SU-DHL-6 (cell line): ENCODE measurements at regions not wholly inside any gene's neighbourhood (a gene's known extent, or its start where the extent isn't known, plus 50 kb on each side); places are given as distances from the start of the nearest gene placed in this dataset.

Experiments
- H2AFZ ChIP-seq: fragments of 200-600 bp; sonication (generic); 2 replicates; pipeline ENCODE4 v1.6.1; 2014; ENCODE audit warnings: low read depth, mild to moderate bottlenecking, moderate library complexity, mixed read lengths, antibody characterized with exemption, low read length; ENCODE audit not compliant: severe bottlenecking
- H3F3A ChIP-seq: fragments of 200-600 bp; shearing (Covaris generic); 2 replicates; pipeline ENCODE4 v1.6.0; 2016; ENCODE audit warnings: antibody characterized with exemption, mild to moderate bottlenecking; ENCODE audit not compliant: insufficient read depth
- H3K27ac ChIP-seq: fragments of 200-600 bp; sonication (generic); 2 replicates; pipeline ENCODE4 v1.5.1; 2016; ENCODE audit warnings: low read depth, mild to moderate bottlenecking, low read length, moderate library complexity, mixed read lengths
- H3K27me3 ChIP-seq: fragments of 200-600 bp; sonication (generic), shearing (Covaris generic); 2 replicates; pipeline ENCODE4 v1.6.0; 2014; ENCODE audit warnings: mild to moderate bottlenecking, low read length
- H3K36me3 ChIP-seq: fragments of 200-600 bp; sonication (generic); 2 replicates; pipeline ENCODE4 v1.6.1; 2014; ENCODE audit warnings: mild to moderate bottlenecking, low read length, mixed read lengths
- H3K4me2 ChIP-seq: fragments of 300-600, 200-600 bp; shearing (Covaris generic), sonication (generic); 2 replicates; pipeline ENCODE4 v1.6.0; 2014; ENCODE audit warnings: low read length, low read depth, mild to moderate bottlenecking; ENCODE audit not compliant: poor library complexity, severe bottlenecking
- H3K4me3 ChIP-seq: fragments of 200-600 bp; sonication (generic); 2 replicates; pipeline ENCODE4 v1.5.1; 2014; ENCODE audit warnings: antibody characterized with exemption, low read length, mild to moderate bottlenecking, mixed read lengths; ENCODE audit not compliant: insufficient read depth, poor library complexity, severe bottlenecking
- H3K79me2 ChIP-seq: fragments of 200-600 bp; sonication (generic); 2 replicates; pipeline ENCODE4 v1.6.1; 2014; ENCODE audit warnings: mild to moderate bottlenecking, low read length, moderate library complexity; ENCODE audit not compliant: insufficient read depth
- H3K9ac ChIP-seq: fragments of 200-600 bp; sonication (generic); 2 replicates; pipeline ENCODE4 v1.7.0; 2014; ENCODE audit warnings: mild to moderate bottlenecking, low read length
- H3K9me2 ChIP-seq: fragments of 200-600 bp; sonication (generic); replicated peaks from 2 replicates; pipeline ENCODE4 v1.6.1; 2014; ENCODE audit warnings: low read length; ENCODE audit not compliant: insufficient read depth
- H3K9me3 ChIP-seq: fragments of 200-600 bp; sonication (generic); 2 replicates; pipeline ENCODE4 v1.6.1; 2014; ENCODE audit warnings: low read length, mixed read lengths; ENCODE audit not compliant: insufficient read depth
- H4K20me1 ChIP-seq: fragments of 200-600 bp; sonication (generic); 2 replicates; pipeline ENCODE4 v1.6.1; 2014; ENCODE audit warnings: low read depth, mild to moderate bottlenecking, antibody characterized with exemption, low read length, moderate library complexity, mixed read lengths
- EZH2phosphoT487 ChIP-seq: fragments of 200-600 bp; sonication (generic), shearing (Covaris generic); conservative IDR thresholded peaks from 2 replicates; pipeline ENCODE4 v1.6.1; 2018; ENCODE audit warnings: mild to moderate bottlenecking, antibody characterized with exemption, low read length, moderate library complexity, mixed read lengths
- TF ChIP-seq, protein P1 (sequence below): fragments of 200-600 bp; sonication (generic); IDR thresholded peaks from one replicate; pipeline ENCODE4 v1.5.1; 2017; ENCODE audit warnings: antibody characterized with exemption, mild to moderate bottlenecking, low read length, moderate library complexity; ENCODE audit not compliant: insufficient read depth, poor library complexity, severe bottlenecking

DNA sequence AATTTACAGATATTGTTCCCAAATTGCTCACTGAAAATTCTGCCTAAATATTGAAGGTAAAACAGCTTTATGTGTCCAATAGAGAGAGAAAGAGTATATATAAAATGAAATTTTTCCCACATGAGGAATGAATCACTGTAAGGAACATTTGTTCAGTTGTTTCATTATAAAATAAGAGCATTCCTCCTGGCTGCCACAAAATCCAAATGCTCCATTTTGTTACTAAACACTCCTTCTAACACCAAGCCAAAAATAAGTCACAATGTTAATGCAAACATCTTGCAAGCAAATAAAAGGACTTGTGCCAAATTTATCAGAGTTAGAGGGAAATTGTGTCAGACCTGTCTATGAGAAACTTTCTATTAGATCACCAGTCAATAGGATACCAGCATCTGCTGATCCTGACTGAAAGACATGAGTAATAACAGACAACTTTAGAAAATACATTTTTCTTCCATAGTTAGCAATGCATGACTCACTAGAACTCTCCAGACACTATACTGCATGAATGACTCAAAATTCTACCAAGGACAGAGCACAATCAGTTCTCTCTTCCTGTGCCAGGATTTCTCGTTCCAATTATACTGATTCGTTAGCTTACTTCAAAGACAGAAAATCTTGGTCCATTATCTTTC is 83.5 kb upstream of the FNDC3A start:
- no peak overlapping the region for H3K27ac ChIP-seq
- H3K4me3 ChIP-seq, result no peak overlapping the region
- no peak overlapping the region for H3K4me2 ChIP-seq
- no peaks in the 10 kb centered on the region for H3K9me3 ChIP-seq
- TF ChIP-seq, protein P1, sequence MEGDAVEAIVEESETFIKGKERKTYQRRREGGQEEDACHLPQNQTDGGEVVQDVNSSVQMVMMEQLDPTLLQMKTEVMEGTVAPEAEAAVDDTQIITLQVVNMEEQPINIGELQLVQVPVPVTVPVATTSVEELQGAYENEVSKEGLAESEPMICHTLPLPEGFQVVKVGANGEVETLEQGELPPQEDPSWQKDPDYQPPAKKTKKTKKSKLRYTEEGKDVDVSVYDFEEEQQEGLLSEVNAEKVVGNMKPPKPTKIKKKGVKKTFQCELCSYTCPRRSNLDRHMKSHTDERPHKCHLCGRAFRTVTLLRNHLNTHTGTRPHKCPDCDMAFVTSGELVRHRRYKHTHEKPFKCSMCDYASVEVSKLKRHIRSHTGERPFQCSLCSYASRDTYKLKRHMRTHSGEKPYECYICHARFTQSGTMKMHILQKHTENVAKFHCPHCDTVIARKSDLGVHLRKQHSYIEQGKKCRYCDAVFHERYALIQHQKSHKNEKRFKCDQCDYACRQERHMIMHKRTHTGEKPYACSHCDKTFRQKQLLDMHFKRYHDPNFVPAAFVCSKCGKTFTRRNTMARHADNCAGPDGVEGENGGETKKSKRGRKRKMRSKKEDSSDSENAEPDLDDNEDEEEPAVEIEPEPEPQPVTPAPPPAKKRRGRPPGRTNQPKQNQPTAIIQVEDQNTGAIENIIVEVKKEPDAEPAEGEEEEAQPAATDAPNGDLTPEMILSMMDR, result no peak
- TF ChIP-seq EZH2phosphoT487, result no peak
- H3K79me2 ChIP-seq, result no peaks in the 10 kb centered on the region
- no peaks in the 10 kb centered on the region for H3K36me3 ChIP-seq
- H4K20me1 ChIP-seq, result no peaks in the 10 kb centered on the region
- H3K27me3 ChIP-seq, result no peaks in the 10 kb centered on the region
- H2AFZ ChIP-seq, result no peak overlapping the region
- no peaks in the 10 kb centered on the region for H3F3A ChIP-seq
- no peak overlapping the region for H3K9ac ChIP-seq
- H3K9me2 ChIP-seq, result no peaks in the 10 kb centered on the region

DNA sequence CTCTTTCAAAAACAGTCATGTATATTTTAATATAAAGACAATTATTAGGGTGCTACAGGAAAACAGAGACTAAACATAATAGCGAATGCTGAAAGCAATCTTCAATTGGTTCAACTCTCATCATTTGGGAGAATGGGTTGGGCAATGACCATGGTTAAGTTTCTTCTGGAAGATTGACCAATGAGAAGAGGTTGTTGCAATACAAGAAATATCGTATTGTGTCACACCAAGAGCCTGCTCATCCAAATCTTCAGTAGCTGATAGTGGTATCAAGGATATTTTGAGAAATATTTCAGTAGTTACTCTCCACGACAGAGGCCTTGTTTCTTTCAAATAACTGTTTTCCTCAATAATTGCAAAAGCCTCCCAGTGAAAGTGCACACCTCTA is 83.0 kb upstream of the FNDC3A start:
- H3F3A ChIP-seq, result no peaks in the 10 kb centered on the region
- no peaks in the 10 kb centered on the region for H3K79me2 ChIP-seq
- H3K9me2 ChIP-seq, result no peaks in the 10 kb centered on the region
- no peak overlapping the region for H3K4me2 ChIP-seq
- no peak overlapping the region for H3K9ac ChIP-seq
- H3K4me3 ChIP-seq, result no peak overlapping the region
- H3K9me3 ChIP-seq, result no peaks in the 10 kb centered on the region
- no peak overlapping the region for H3K27ac ChIP-seq
- TF ChIP-seq, protein P1, result no peak
- no peak for TF ChIP-seq EZH2phosphoT487
- no peaks in the 10 kb centered on the region for H3K27me3 ChIP-seq
- H3K36me3 ChIP-seq, result no peaks in the 10 kb centered on the region
- H2AFZ ChIP-seq, result no peak overlapping the region
- H4K20me1 ChIP-seq, result no peaks in the 10 kb centered on the region

DNA sequence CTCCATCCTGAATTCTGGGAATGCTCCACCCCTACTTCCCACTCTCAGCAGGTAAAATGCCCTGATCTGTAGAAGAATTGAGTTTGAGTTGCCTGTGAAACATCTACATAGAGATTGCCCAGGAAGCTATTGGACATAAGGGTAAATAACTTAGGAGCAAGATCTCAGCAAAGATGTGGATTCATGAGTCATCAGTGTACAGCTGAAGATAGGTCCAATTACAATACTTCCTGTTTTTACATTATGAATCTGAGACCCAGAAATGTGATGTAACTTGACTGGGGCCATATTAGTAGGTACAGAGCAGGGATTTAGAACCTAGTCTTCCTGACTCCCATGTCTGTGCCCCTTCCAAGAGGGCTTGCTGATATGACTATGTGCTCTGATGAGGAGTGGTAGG is 79.4 kb upstream of the FNDC3A start:
- H3K4me2 ChIP-seq, result no peak overlapping the region
- no peak overlapping the region for H2AFZ ChIP-seq
- H3K9me3 ChIP-seq, result no peaks in the 10 kb centered on the region
- H3K36me3 ChIP-seq, result no peaks in the 10 kb centered on the region
- no peaks in the 10 kb centered on the region for H3K79me2 ChIP-seq
- no peaks in the 10 kb centered on the region; the same call in 1 of the 2 replicates for H3K9me2 ChIP-seq
- H3K27ac ChIP-seq, result no peak overlapping the region
- H3K27me3 ChIP-seq, result no peaks in the 10 kb centered on the region
- no peaks in the 10 kb centered on the region for H3F3A ChIP-seq
- TF ChIP-seq, protein P1, result no peak
- TF ChIP-seq EZH2phosphoT487, result no peak
- no peaks in the 10 kb centered on the region for H4K20me1 ChIP-seq
- no peak overlapping the region for H3K4me3 ChIP-seq
- no peak overlapping the region for H3K9ac ChIP-seq
